Colonic mucosa (tissue), 4 donors: ENCODE measurements at regions not wholly inside any gene's neighbourhood (a gene's known extent, or its start where the extent isn't known, plus 50 kb on each side); places are given as distances from the start of the nearest gene placed in this dataset.
"Not testable (repeated sequence)": the region's sequence is repeated elsewhere in the genome, so short reads cannot be mapped to it uniquely, and the experiment has no call there.

ENCODE experiments used
- DNase-seq: peaks from one replicate; pipeline ENCODE4 v3.0.0-alpha.2; 2020
- H3K27ac ChIP-seq: fragments of 200-600 bp; one replicate; pipeline ENCODE4 v1.8.0; 2021
- H3K27me3 ChIP-seq: fragments of 200-600 bp; one replicate; pipeline ENCODE4 v1.8.0; 2021
- H3K36me3 ChIP-seq: fragments of 200-600 bp; one replicate; pipeline ENCODE4 v1.8.0; 2021
- H3K4me1 ChIP-seq: fragments of 200-600 bp; one replicate; pipeline ENCODE4 v1.8.0; 2021; ENCODE audit warnings: mild to moderate bottlenecking
- H3K4me3 ChIP-seq: fragments of 200-600 bp; one replicate; pipeline ENCODE4 v1.8.0; 2021
- H3K9ac ChIP-seq, 2 donors: one replicate each; pipeline ENCODE4 v1.7.0; 2013; ENCODE audit warnings: control low read depth in 2 of 2, low read depth in 2 of 2, low read length in 2 of 2
- H3K9me3 ChIP-seq: fragments of 200-600 bp; one replicate; pipeline ENCODE4 v1.8.0; 2021
- intact Hi-C: fragments of 100-400 bp; cut with DNase I; formaldehyde crosslinking; loops from one replicate; pipeline ENCODE4 v1.14.1; 2022
- TF ChIP-seq, protein P1 (sequence below): fragments of 200-600 bp; IDR thresholded peaks from one replicate; pipeline ENCODE4 v1.8.0; 2022; ENCODE audit warnings: antibody characterized with exemption, mild to moderate bottlenecking
- donor health status: healthy.
- donor health status: DM: no; HTN: no; CAD: no.
- donor health status: DM: no; HTN: no; CAD: no.

DNA sequence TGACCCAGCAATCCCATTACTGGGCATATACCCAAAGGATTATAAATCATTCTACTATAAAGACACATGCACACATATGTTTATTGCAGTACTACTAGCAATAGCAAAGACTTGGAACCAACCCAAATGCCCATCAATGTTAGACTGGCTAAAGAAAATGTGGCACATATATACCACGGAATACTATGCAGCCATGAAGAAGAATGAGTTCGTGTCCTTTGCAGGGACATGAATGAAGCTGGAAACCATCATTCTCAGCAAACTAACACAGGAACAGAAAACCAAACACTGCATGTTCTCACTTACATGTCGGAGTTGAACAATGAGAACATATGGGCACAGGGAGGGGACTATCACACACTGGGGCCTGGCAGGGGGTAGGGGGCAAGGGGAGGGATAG, 183.0 kb downstream of the HACE1 start:
- H3K27ac ChIP-seq, intact Hi-C loops, H3K36me3 ChIP-seq, H3K9me3 ChIP-seq, H3K4me3 ChIP-seq, H3K27me3 ChIP-seq, DNase-seq, H3K4me1 ChIP-seq, H3K9ac ChIP-seq: not testable (repeated sequence)

DNA sequence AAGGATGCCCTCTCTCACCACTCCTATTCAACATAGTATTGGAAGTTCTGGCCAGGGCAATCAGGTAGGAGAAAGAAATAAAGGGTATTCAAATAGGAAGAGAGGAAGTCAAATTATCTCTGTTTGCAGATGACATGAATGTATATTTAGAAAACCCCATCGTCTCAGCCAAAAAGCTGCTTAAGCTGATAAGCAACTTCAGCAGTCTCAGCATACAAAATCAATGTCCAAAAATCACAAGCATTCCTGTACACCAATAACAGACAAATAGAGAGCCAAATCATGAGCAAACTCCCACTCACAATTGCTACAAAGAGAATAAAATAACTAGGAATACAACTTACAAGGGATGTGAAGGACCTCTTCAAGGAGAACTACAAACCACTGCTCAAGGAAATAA, 184.6 kb downstream of the HACE1 start:
- DNase-seq, H3K27ac ChIP-seq, H3K4me1 ChIP-seq, H3K9me3 ChIP-seq, H3K27me3 ChIP-seq, H3K9ac ChIP-seq, H3K4me3 ChIP-seq, H3K36me3 ChIP-seq, intact Hi-C loops: not testable (repeated sequence)

DNA sequence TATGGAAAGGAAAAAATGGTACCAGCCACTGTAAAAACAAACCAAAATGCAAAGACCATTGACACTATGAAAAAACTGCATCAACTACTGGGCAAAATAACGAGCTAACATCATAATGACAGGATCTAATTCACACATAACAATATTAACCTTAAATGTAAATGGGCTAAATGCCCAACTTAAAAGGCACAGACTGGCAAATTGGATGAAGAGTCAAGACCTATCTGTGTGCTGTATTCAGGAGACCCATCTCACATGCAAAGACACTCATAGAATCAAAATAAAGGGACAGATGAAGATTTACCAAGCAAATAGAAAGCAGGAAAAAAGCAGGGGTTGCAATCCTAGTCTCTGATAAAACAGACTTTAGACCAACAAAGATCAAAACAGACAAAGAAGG, 186.6 kb downstream of the HACE1 start:
- H3K36me3 ChIP-seq, H3K27me3 ChIP-seq, H3K9me3 ChIP-seq, H3K4me1 ChIP-seq, H3K9ac ChIP-seq, intact Hi-C loops, H3K4me3 ChIP-seq, H3K27ac ChIP-seq, DNase-seq: not testable (repeated sequence)

DNA sequence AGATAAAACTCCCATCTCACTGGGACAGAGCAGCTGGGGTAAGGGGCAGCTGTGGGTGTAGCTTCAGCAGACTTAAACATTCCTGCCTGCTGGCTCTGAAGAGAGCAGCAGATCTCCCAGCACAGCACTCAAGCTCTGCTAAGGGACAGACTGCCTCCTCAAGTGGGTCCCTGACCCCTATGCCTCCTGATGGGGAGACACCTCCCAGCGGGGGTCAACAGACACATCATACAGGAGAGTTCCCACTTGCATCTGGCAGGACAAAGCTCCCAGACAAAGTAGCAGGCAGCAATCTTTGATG, 188.2 kb downstream of the HACE1 start:
- DNase-seq, H3K4me3 ChIP-seq, H3K36me3 ChIP-seq, H3K27ac ChIP-seq, H3K9ac ChIP-seq, H3K4me1 ChIP-seq, intact Hi-C loops, H3K27me3 ChIP-seq, H3K9me3 ChIP-seq: not testable (repeated sequence)

DNA sequence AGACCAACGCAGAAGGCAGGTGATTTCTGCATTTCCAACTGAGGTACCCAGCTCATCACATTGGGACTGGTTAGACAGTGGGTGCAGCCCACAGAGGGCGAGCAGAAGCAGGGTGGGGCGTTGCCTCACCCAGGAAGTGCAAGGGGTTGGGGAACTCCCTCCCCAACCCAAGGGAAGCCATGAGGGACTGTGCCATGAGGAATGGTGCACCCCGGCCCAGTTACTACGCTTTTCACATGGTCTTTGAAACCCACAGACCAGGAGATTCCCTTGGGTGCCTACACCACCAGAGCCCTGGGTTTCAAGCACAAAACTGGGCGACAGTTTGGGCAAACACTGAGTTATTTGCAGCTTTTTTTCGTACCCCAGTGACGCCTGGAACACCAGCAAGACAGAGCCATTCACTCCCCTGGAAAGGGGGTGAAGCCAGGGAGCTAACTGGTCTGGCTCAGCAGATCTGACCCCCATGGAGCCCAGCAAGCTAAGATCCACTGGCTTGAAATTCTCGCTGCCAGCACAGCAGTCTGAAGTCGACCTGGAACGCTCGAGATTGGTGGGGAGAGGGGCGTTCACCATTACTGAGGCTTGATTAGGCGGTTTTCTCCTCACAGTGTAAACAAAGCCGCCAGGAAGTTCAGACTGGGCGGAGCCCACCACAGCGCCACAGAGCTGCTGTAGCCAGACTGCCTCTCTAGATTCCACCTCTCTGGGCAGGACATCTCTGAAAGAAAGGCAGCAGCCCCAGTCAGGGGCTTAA, 188.7 kb downstream of the HACE1 start:
- H3K27ac ChIP-seq, DNase-seq, H3K9me3 ChIP-seq, H3K9ac ChIP-seq, H3K4me1 ChIP-seq, intact Hi-C loops, H3K36me3 ChIP-seq, H3K27me3 ChIP-seq, H3K4me3 ChIP-seq: not testable (repeated sequence)

DNA sequence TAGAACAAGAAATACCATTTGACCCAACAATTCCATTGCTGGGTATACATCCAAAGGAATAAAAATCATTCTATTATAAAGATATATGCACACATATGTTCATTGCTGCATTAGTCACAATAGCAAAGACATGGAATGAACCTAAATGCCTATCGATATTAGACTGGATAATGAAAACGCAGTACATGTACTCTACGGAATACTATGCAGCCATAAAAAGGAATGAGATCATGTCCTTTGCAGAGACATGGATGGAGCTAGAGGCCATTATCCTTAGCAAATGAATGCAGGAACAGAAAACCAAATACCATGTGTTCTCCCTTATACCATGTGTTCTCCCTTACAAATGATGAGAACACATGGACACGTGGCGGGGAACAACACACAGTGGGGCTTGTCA, 190.2 kb downstream of the HACE1 start:
- Histone ChIP-seq H3K4me3 (no peak overlapping the region), H3K36me3 (no peaks in the 10 kb centered on the region), H3K27ac (no peak overlapping the region), H3K9me3 (no peaks in the 10 kb centered on the region), H3K27me3 (no peaks in the 10 kb centered on the region), H3K9ac (no peak overlapping the region), H3K4me1 (no peaks in the 10 kb centered on the region)
- TF ChIP-seq, protein P1, sequence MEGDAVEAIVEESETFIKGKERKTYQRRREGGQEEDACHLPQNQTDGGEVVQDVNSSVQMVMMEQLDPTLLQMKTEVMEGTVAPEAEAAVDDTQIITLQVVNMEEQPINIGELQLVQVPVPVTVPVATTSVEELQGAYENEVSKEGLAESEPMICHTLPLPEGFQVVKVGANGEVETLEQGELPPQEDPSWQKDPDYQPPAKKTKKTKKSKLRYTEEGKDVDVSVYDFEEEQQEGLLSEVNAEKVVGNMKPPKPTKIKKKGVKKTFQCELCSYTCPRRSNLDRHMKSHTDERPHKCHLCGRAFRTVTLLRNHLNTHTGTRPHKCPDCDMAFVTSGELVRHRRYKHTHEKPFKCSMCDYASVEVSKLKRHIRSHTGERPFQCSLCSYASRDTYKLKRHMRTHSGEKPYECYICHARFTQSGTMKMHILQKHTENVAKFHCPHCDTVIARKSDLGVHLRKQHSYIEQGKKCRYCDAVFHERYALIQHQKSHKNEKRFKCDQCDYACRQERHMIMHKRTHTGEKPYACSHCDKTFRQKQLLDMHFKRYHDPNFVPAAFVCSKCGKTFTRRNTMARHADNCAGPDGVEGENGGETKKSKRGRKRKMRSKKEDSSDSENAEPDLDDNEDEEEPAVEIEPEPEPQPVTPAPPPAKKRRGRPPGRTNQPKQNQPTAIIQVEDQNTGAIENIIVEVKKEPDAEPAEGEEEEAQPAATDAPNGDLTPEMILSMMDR = no peak
- no peak for DNase-seq
- intact Hi-C loops = no loop called here

DNA sequence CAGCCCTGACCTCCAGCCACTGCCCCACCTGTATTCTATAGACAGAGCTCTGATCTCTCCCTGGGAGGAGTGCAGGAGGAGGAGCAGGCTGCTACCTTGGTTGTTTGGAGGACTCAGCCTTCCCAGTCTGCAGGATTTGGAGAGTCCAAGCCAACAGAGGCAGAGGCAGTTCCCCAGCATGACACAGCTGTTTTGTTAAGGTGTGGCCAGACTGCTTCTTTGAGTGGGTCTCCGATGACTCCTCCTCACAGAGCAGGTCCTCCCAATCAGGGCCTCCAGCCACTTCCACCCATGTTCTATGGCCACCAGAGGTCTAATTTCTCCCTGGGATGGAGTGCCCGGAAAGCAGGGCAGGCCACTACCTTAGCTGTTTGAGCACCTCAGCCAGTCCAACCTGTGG, 203.5 kb downstream of the HACE1 start:
- TF ChIP-seq, protein P1 = no peak
- H3K4me1 ChIP-seq = no peaks in the 10 kb centered on the region

DNA sequence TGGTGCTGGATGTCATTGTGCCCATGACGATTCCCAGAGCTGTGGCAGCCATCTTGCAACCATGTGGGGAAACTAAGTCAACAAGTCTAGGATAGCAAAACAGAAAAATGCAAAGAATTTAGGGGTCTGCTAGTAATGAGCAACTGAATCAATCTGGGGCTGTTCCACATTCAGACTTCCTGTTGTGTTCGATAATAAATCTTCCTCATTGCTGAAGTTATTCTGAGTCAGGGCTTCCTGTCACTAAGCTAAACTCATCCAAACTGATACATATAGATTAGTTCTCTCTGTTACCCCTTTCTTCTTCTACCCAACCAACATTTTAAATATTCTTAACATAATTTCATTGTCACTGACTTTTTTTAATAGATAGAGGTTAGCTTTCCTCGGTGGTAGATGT, 205.9 kb downstream of the HACE1 start:
- H3K4me1 ChIP-seq = no peaks in the 10 kb centered on the region
- no peaks in the 10 kb centered on the region for H3K27me3 ChIP-seq
- H3K4me3 ChIP-seq = no peak overlapping the region
- TF ChIP-seq, protein P1 = no peak
- no peak overlapping the region for H3K27ac ChIP-seq
- no peak for DNase-seq
- no peaks in the 10 kb centered on the region for H3K9me3 ChIP-seq
- intact Hi-C loops = no loop called here
- no peak overlapping the region for H3K9ac ChIP-seq
- no peaks in the 10 kb centered on the region for H3K36me3 ChIP-seq

More for the DNA sequence above, 203.5 kb downstream of the HACE1 start:
- Histone ChIP-seq H3K4me3 (no peak overlapping the region), H3K36me3 (no peaks in the 10 kb centered on the region), H3K27ac (no peak overlapping the region), H3K27me3 (no peaks in the 10 kb centered on the region), H3K9me3 (no peaks in the 10 kb centered on the region), H3K9ac (no peak overlapping the region)
- no peak for DNase-seq
- intact Hi-C loops = no loop called here
